Neuronal stem cell (in vitro differentiated cells): ENCODE measurements at regions not wholly inside any gene's neighbourhood (a gene's known extent, or its start where the extent isn't known, plus 50 kb on each side); places are given as distances from the start of the nearest gene placed in this dataset.

Source experiments
- DNase-seq: peaks from one replicate; pipeline ENCODE4 v3.0.0-alpha.2; 2013; ENCODE audit warnings: low spot score
- H2AFZ ChIP-seq: one replicate; pipeline ENCODE4 v1.6.1; 2013; ENCODE audit warnings: mild to moderate bottlenecking, low read length, inconsistent platforms
- H2AK5ac ChIP-seq: 2 replicates; pipeline ENCODE4 v1.6.1; 2013; ENCODE audit warnings: low read depth, mild to moderate bottlenecking, inconsistent platforms, low read length, moderate library complexity, mixed read lengths
- H2BK120ac ChIP-seq: 2 replicates; pipeline ENCODE4 v1.6.1; 2013; ENCODE audit warnings: low read depth, mild to moderate bottlenecking, inconsistent platforms, low read length, moderate library complexity, mixed read lengths
- H2BK12ac ChIP-seq: one replicate; pipeline ENCODE4 v1.6.1; 2013; ENCODE audit warnings: low read length, inconsistent platforms
- H2BK15ac ChIP-seq: 2 replicates; pipeline ENCODE4 v1.6.1; 2013; ENCODE audit warnings: mild to moderate bottlenecking, low read length, inconsistent platforms, mixed read lengths
- H2BK5ac ChIP-seq: one replicate; pipeline ENCODE4 v1.6.1; 2013; ENCODE audit warnings: inconsistent platforms, mild to moderate bottlenecking, low read length, moderate library complexity
- H3K14ac ChIP-seq: one replicate; pipeline ENCODE4 v1.6.1; 2013; ENCODE audit warnings: low read length, inconsistent platforms
- H3K18ac ChIP-seq: 2 replicates; pipeline ENCODE4 v1.6.1; 2013; ENCODE audit warnings: low read length, inconsistent platforms
- H3K23ac ChIP-seq: 2 replicates; pipeline ENCODE4 v1.6.1; 2013; ENCODE audit warnings: low read depth, mild to moderate bottlenecking, mixed read lengths, low read length, inconsistent platforms; ENCODE audit not compliant: poor library complexity
- H3K27ac ChIP-seq: replicated peaks from 3 replicates; pipeline ENCODE4 v1.5.1; 2013; ENCODE audit warnings: low read length, inconsistent platforms
- H3K27me3 ChIP-seq, 3 experiments: 2 replicates each; pipeline ENCODE4 v1.6.1; 2013; ENCODE audit warnings: low read length in 3 of 3, mild to moderate bottlenecking in 2 of 3, inconsistent platforms in 1 of 3, low read depth in 1 of 3, mixed read lengths in 1 of 3, moderate library complexity in 1 of 3; ENCODE audit not compliant: control insufficient read depth in 3 of 3, insufficient read depth in 3 of 3
- H3K36me3 ChIP-seq, 2 donors: replicated peaks in 1 of 2; 2 replicates each; pipeline ENCODE4 v1.6.1; 2013; ENCODE audit warnings: low read length in 2 of 2; ENCODE audit not compliant: control insufficient read depth in 2 of 2, insufficient read depth in 2 of 2
- H3K4ac ChIP-seq: 2 replicates; pipeline ENCODE4 v1.6.1; 2013; ENCODE audit warnings: inconsistent platforms, mild to moderate bottlenecking, low read length, moderate library complexity
- H3K4me1 ChIP-seq, 2 donors: 1 replicate in 1 of 2; 2 replicates in 1 of 2; pipeline ENCODE4 v1.6.1; 2013; ENCODE audit warnings: low read length in 2 of 2, low read depth in 1 of 2; ENCODE audit not compliant: control insufficient read depth in 2 of 2, insufficient read depth in 1 of 2
- H3K4me2 ChIP-seq: one replicate; pipeline ENCODE4 v1.6.1; 2013; ENCODE audit warnings: mild to moderate bottlenecking, low read length, inconsistent platforms; ENCODE audit not compliant: insufficient read depth, poor library complexity, severe bottlenecking
- H3K4me3 ChIP-seq, 2 donors: 2 replicates each; pipeline ENCODE4 v1.5.1; 2013; ENCODE audit warnings: low read length in 2 of 2, mild to moderate bottlenecking in 2 of 2, inconsistent platforms in 1 of 2, moderate library complexity in 1 of 2
- H3K79me1 ChIP-seq: one replicate; pipeline ENCODE4 v1.6.1; 2013; ENCODE audit warnings: low read depth, mild to moderate bottlenecking, inconsistent platforms, low read length, moderate library complexity
- H3K9ac ChIP-seq: one replicate; pipeline ENCODE4 v1.6.1; 2013; ENCODE audit warnings: mild to moderate bottlenecking, low read depth, low read length, inconsistent platforms; ENCODE audit not compliant: poor library complexity
- H3K9me3 ChIP-seq, 2 donors: replicated peaks in 1 of 2; 2 replicates each; pipeline versions ENCODE3 to v1.6.1; 2013; ENCODE audit warnings: low read length in 2 of 2, mild to moderate bottlenecking in 2 of 2, inconsistent platforms in 1 of 2, low read depth in 1 of 2, mixed read lengths in 1 of 2, moderate library complexity in 1 of 2; ENCODE audit not compliant: control insufficient read depth in 2 of 2, insufficient read depth in 1 of 2
- H4K8ac ChIP-seq: one replicate; pipeline ENCODE4 v1.6.1; 2013; ENCODE audit warnings: low read depth, mild to moderate bottlenecking, inconsistent platforms, low read length, moderate library complexity
- H4K91ac ChIP-seq: one replicate; pipeline ENCODE4 v1.6.1; 2013; ENCODE audit warnings: low read length, low read depth, mild to moderate bottlenecking, inconsistent platforms; ENCODE audit not compliant: poor library complexity
- WGBS, 2 donors: extraction: QIAGEN DNeasy Blood & Tissue Kit; methylation state at CpG; one replicate each; pipeline ENCODE4 v1.1.7; 2013; ENCODE audit warnings: missing lambda C conversion rate in 2 of 2, mixed read lengths in 1 of 2; ENCODE audit not compliant: insufficient read length in 2 of 2, insufficient replicate concordance in 1 of 2; ENCODE audit errors: extremely low coverage in 2 of 2; 5-methylcytosine and 5-hydroxymethylcytosine counted together

GRCh38 chr10:131649617-131650016 is 251.2 kb upstream of the PPP2R2D start:
- Histone ChIP-seq H2AK5ac (no peak overlapping the region), H4K91ac (no peak overlapping the region), H2AFZ (no peak overlapping the region), H3K4me1 (peaks cover 5 to 18% of the 10 kb centered on the region in 2 donors), H3K36me3 (no peaks in the 10 kb centered on the region), H3K14ac (no peak overlapping the region), H3K4me3 (no peak overlapping the region), H3K9me3 (no peaks in the 10 kb centered on the region), H2BK12ac (no peak overlapping the region), H4K8ac (no peak overlapping the region), H3K18ac (no peak overlapping the region), H3K4me2 (no peak overlapping the region), H2BK15ac (no peak overlapping the region), H3K4ac (no peak overlapping the region), H2BK120ac (no peak overlapping the region), H3K9ac (no peak overlapping the region), H2BK5ac (no peak overlapping the region), H3K27me3 (peaks cover 0 to 16% (median 0%) of the 10 kb centered on the region in 3 experiments), H3K27ac (no peak overlapping the region), H3K23ac (no peak overlapping the region), H3K79me1 (no peaks in the 10 kb centered on the region)
- no CpG with 5 or more reads among the region's 6 CpGs for WGBS, 2 donors
- DNase-seq, result no peak

- no peak overlapping the region for H3K14ac ChIP-seq
- H2BK12ac ChIP-seq, result no peak overlapping the region
- H2BK15ac ChIP-seq, result no peak overlapping the region
- no peak overlapping the region for H2BK120ac ChIP-seq
- H3K79me1 ChIP-seq, result no peaks in the 10 kb centered on the region
- peaks cover 0 to 16% (median 0%) of the 10 kb centered on the region in 3 experiments for H3K27me3 ChIP-seq
- H3K27ac ChIP-seq, result no peak overlapping the region
- no peaks in the 10 kb centered on the region for H3K36me3 ChIP-seq
- no peak overlapping the region for H3K23ac ChIP-seq
- no peak overlapping the region for H3K4ac ChIP-seq
- H3K4me1 ChIP-seq, result peaks cover 5 to 21% of the 10 kb centered on the region in 2 donors
- peak overlapping the region; percentile 1 for H2AK5ac ChIP-seq
- H3K4me2 ChIP-seq, result no peak overlapping the region
- H4K91ac ChIP-seq, result no peak overlapping the region
- H2BK5ac ChIP-seq, result no peak overlapping the region
- peak overlapping the region; percentile 25 for H3K9ac ChIP-seq
- DNase-seq, result no peak
- no peak overlapping the region for H2AFZ ChIP-seq
- peak overlapping the region; percentile 25 for H3K18ac ChIP-seq
- no peaks in the 10 kb centered on the region for H3K9me3 ChIP-seq
- H3K4me3 ChIP-seq, result no peak overlapping the region
- no peak overlapping the region for H4K8ac ChIP-seq
- no CpG with 5 or more reads among the region's 12 CpGs for WGBS, 2 donors
These were observed 250.6 kb upstream of the PPP2R2D start for GRCh38 chr10:131650169-131650705.

GRCh38 chr10:131650771-131651673 is 249.8 kb upstream of the PPP2R2D start:
- Histone ChIP-seq H3K27me3 (peaks cover 0 to 16% (median 0%) of the 10 kb centered on the region in 3 experiments), H3K9me3 (no peaks in the 10 kb centered on the region), H3K18ac (no peak overlapping the region), H3K9ac (no peak overlapping the region), H2BK15ac (no peak overlapping the region), H2BK12ac (no peak overlapping the region), H3K36me3 (no peaks in the 10 kb centered on the region), H2BK120ac (no peak overlapping the region), H3K4me3 (no peak overlapping the region), H4K8ac (no peak overlapping the region), H2AK5ac (peak overlapping the region; percentile 1), H2AFZ (peak overlapping the region; percentile 53), H3K4me2 (no peak overlapping the region), H2BK5ac (no peak overlapping the region), H3K23ac (no peak overlapping the region), H4K91ac (no peak overlapping the region), H3K27ac (no peak overlapping the region), H3K4me1 (peaks cover 5 to 23% of the 10 kb centered on the region in 2 donors), H3K4ac (no peak overlapping the region), H3K14ac (no peak overlapping the region), H3K79me1 (no peaks in the 10 kb centered on the region)
- WGBS, 2 donors, result no CpG with 5 or more reads among the region's 23 CpGs
- no peak for DNase-seq
